NCI-H1436 (cell line): ENCODE measurements at regions not wholly inside any gene's neighbourhood (a gene's known extent, or its start where the extent isn't known, plus 50 kb on each side); places are given as distances from the start of the nearest gene placed in this dataset.
"Not testable (repeated sequence)": the region's sequence is repeated elsewhere in the genome, so short reads cannot be mapped to it uniquely, and the experiment has no call there.

Experiments used
- DNase-seq: peaks from one replicate; lab custom pipeline; 2025; lab: John Stamatoyannopoulos, UW

GRCh38 chr6:119444642-119445557, 95.3 kb upstream of the MAN1A1 start:
- DNase-seq = no peak

GRCh38 chr6:119443993-119444641, 94.6 kb upstream of the MAN1A1 start:
- DNase-seq = no peak

GRCh38 chr6:119442776-119443184, 93.2 kb upstream of the MAN1A1 start:
- DNase-seq = no peak

GRCh38 chr6:119440953-119441352, 91.4 kb upstream of the MAN1A1 start:
- DNase-seq = no peak

- DNase-seq = no peak
These were observed 87.0 kb upstream of the MAN1A1 start for GRCh38 chr6:119436583-119436982.

- DNase-seq = no peak
These were observed 82.2 kb upstream of the MAN1A1 start for GRCh38 chr6:119431799-119432198.

GRCh38 chr6:119430805-119431204, 81.2 kb upstream of the MAN1A1 start:
- DNase-seq = no peak

GRCh38 chr6:119428633-119429032, 79.1 kb upstream of the MAN1A1 start:
- DNase-seq = no peak

- DNase-seq = no peak
These were observed 77.1 kb upstream of the MAN1A1 start for GRCh38 chr6:119426619-119427018.

- DNase-seq = no peak
These were observed 74.4 kb upstream of the MAN1A1 start for GRCh38 chr6:119423996-119424395.

- not testable (repeated sequence) for DNase-seq
These were observed 68.5 kb upstream of the MAN1A1 start for GRCh38 chr6:119418084-119418483.

- no peak for DNase-seq
These were observed 57.6 kb upstream of the MAN1A1 start for GRCh38 chr6:119407156-119407555.

- DNase-seq = not testable (repeated sequence)
These were observed 55.6 kb upstream of the MAN1A1 start for GRCh38 chr6:119405114-119405513.
